HG03432 (cell line): ENCODE measurements at regions not wholly inside any gene's neighbourhood (a gene's known extent, or its start where the extent isn't known, plus 50 kb on each side); places are given as distances from the start of the nearest gene placed in this dataset.
"Not testable (repeated sequence)": the region's sequence is repeated elsewhere in the genome, so short reads cannot be mapped to it uniquely, and the experiment has no call there.

Source experiments
- ATAC-seq: cut with Tn5 transposase; IDR thresholded peaks from one replicate; pipeline ENCODE4 v1.9.1; 2021; ENCODE audit warnings: mild to moderate bottlenecking, moderate library complexity; ENCODE audit not compliant: unreplicated experiment

- ATAC-seq = no peak
Measured at GRCh38 chr7:32228601-32229000, 158.4 kb upstream of the PDE1C start.

- no peak for ATAC-seq
Measured at GRCh38 chr7:32227746-32228145, 157.5 kb upstream of the PDE1C start.

- ATAC-seq = no peak
Measured at GRCh38 chr7:32224276-32224675, 154.1 kb upstream of the PDE1C start.

GRCh38 chr7:32223721-32224120 is 153.5 kb upstream of the PDE1C start:
- ATAC-seq = no peak

- no peak for ATAC-seq
Measured at GRCh38 chr7:32223071-32223650, 153.0 kb upstream of the PDE1C start.

- no peak for ATAC-seq
Measured at GRCh38 chr7:32222251-32222900, 152.2 kb upstream of the PDE1C start.

- no peak for ATAC-seq
Measured at GRCh38 chr7:32221736-32222135, 151.5 kb upstream of the PDE1C start.

- ATAC-seq = no peak
Measured at GRCh38 chr7:32221056-32221455, 150.8 kb upstream of the PDE1C start.

GRCh38 chr7:32219831-32220230 is 149.6 kb upstream of the PDE1C start:
- not testable (repeated sequence) for ATAC-seq

GRCh38 chr7:32219416-32219815 is 149.2 kb upstream of the PDE1C start:
- no peak for ATAC-seq

GRCh38 chr7:32218741-32219288 is 148.6 kb upstream of the PDE1C start:
- no peak for ATAC-seq

GRCh38 chr7:32218154-32218467 is 147.9 kb upstream of the PDE1C start:
- ATAC-seq = no peak

- ATAC-seq = no peak
Measured at GRCh38 chr7:32217341-32218153, 147.3 kb upstream of the PDE1C start.

- ATAC-seq = no peak
Measured at GRCh38 chr7:32216759-32217158, 146.6 kb upstream of the PDE1C start.

GRCh38 chr7:32215697-32216096 is 145.5 kb upstream of the PDE1C start:
- ATAC-seq = no peak

GRCh38 chr7:32214913-32215312 is 144.7 kb upstream of the PDE1C start:
- no peak for ATAC-seq

GRCh38 chr7:32212321-32212720 is 142.1 kb upstream of the PDE1C start:
- ATAC-seq = no peak

GRCh38 chr7:32206987-32207386 is 136.8 kb upstream of the PDE1C start:
- no peak for ATAC-seq

- ATAC-seq = no peak
Measured at GRCh38 chr7:32206488-32206887, 136.3 kb upstream of the PDE1C start.

- not testable (repeated sequence) for ATAC-seq
Measured at GRCh38 chr7:32205298-32205824, 135.2 kb upstream of the PDE1C start.

- ATAC-seq = peak; percentile 89
Measured at GRCh38 chr7:32204361-32205018, 134.3 kb upstream of the PDE1C start.
